ENCODE measurements at regions not wholly inside any gene's neighbourhood (a gene's known extent, or its start where the extent isn't known, plus 50 kb on each side); places are given as distances from the start of the nearest gene placed in this dataset.

DNA sequence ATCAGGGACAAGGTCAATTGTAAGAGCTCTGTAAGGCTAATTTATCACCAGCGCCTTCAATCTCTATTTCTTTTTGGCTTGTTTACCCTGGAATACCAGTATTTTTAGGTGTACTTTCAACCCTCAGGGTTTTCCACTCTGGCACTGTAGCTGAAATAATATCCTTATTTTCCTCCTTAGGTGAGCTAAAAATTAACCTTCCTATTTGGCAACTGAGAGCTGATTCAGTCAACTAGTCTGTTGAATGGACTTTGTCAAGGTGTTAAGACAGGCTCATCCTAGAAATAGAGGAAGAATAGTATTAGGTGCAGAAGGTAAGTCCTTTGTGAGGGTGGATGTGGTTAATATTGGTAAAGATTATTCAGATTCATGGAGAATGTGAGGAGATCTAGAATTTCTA is 101.3 kb upstream of the BANK1 start:
- no peaks in the 10 kb centered on the region for H3K9me3 ChIP-seq (ENCODE audit: insufficient read depth, low read length)
- H2AFZ ChIP-seq (ENCODE audit: low read depth, low read length), result no peak overlapping the region
- no peaks in the 10 kb centered on the region for H4K20me1 ChIP-seq (ENCODE audit: insufficient read depth, low read length)
- no peaks in the 10 kb centered on the region for H3K79me2 ChIP-seq (ENCODE audit: low read length)
- no peak overlapping the region for H3K4me3 ChIP-seq (ENCODE audit: low read length)
- TF ChIP-seq EZH2phosphoT487 (IDR thresholded peaks at IDR 0.05; ENCODE audit: low read depth), result no peak
- TF ChIP-seq, protein P1, sequence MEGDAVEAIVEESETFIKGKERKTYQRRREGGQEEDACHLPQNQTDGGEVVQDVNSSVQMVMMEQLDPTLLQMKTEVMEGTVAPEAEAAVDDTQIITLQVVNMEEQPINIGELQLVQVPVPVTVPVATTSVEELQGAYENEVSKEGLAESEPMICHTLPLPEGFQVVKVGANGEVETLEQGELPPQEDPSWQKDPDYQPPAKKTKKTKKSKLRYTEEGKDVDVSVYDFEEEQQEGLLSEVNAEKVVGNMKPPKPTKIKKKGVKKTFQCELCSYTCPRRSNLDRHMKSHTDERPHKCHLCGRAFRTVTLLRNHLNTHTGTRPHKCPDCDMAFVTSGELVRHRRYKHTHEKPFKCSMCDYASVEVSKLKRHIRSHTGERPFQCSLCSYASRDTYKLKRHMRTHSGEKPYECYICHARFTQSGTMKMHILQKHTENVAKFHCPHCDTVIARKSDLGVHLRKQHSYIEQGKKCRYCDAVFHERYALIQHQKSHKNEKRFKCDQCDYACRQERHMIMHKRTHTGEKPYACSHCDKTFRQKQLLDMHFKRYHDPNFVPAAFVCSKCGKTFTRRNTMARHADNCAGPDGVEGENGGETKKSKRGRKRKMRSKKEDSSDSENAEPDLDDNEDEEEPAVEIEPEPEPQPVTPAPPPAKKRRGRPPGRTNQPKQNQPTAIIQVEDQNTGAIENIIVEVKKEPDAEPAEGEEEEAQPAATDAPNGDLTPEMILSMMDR (IDR thresholded peaks at IDR 0.05; ENCODE audit: low read depth, low read length), result no peak
- H3K4me1 ChIP-seq (ENCODE audit: low read length), result peaks cover 6% of the 10 kb centered on the region
- H3K9ac ChIP-seq (ENCODE audit: low read length), result no peak overlapping the region
- H3K4me2 ChIP-seq (ENCODE audit: low read length), result no peak overlapping the region
- no peak overlapping the region for H3K27ac ChIP-seq (ENCODE audit: low read length)
- no peaks in the 10 kb centered on the region for H3K27me3 ChIP-seq (ENCODE audit: low read depth, low read length)
- no peaks in the 10 kb centered on the region for H3K36me3 ChIP-seq (replicated peaks; ENCODE audit: low read depth, low read length)

DNA sequence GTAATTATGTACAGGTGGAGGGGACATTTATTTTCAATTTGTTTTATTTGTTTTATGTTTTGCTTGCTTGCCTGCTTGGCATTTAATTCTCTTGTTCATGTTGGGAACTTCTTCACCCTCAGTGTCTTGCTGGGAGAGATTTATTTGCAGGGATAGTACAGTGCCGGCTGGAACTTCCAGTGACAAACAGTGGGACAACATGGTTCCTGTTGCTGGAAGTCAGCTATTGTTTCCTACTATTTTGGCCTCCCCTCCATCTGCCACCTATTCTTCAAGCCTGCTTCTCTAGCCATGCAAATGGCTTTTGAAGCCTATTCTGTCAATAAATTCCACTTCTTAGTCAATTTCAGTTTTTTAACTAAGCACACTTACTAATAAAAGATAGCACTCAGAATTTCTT is 105.4 kb upstream of the BANK1 start:
- Histone ChIP-seq H3K4me1 (ENCODE audit: low read length) (no peaks in the 10 kb centered on the region), H3K9me3 (ENCODE audit: insufficient read depth, low read length) (no peaks in the 10 kb centered on the region), H3K4me2 (ENCODE audit: low read length) (no peak overlapping the region), H2AFZ (ENCODE audit: low read depth, low read length) (no peak overlapping the region), H3K36me3 (replicated peaks; ENCODE audit: low read depth, low read length) (no peaks in the 10 kb centered on the region), H4K20me1 (ENCODE audit: insufficient read depth, low read length) (no peaks in the 10 kb centered on the region), H3K27ac (ENCODE audit: low read length) (no peak overlapping the region), H3K79me2 (ENCODE audit: low read length) (no peaks in the 10 kb centered on the region), H3K4me3 (ENCODE audit: low read length) (no peak overlapping the region), H3K27me3 (ENCODE audit: low read depth, low read length) (no peaks in the 10 kb centered on the region), H3K9ac (ENCODE audit: low read length) (no peak overlapping the region)
- TF ChIP-seq, protein P1 (IDR thresholded peaks at IDR 0.05; ENCODE audit: low read depth, low read length), result no peak
- TF ChIP-seq EZH2phosphoT487 (IDR thresholded peaks at IDR 0.05; ENCODE audit: low read depth), result no peak

DNA sequence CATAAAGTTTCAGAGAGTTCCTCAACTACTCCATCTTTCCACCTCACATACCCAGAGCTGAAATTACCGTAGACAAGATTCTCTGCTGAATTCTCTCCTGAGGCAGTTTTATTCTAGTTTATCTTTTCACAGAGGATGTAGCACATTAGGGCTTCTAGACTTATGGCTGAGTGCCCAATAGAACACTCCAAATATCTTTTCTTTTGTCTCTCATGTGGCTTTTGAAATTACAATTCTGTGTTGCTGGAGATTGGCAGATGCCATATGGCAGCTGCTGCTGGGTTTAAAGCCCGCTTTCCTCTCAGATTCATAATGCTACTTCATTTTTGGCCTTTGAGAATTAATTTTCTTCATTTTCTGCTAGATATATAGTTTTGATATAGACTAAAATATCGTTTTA is 107.6 kb upstream of the BANK1 start:
- no peaks in the 10 kb centered on the region for H3K36me3 ChIP-seq (replicated peaks; ENCODE audit: low read depth, low read length)
- H3K79me2 ChIP-seq (ENCODE audit: low read length), result no peaks in the 10 kb centered on the region
- no peak overlapping the region for H3K9ac ChIP-seq (ENCODE audit: low read length)
- no peak for TF ChIP-seq EZH2phosphoT487 (IDR thresholded peaks at IDR 0.05; ENCODE audit: low read depth)
- TF ChIP-seq, protein P1 (IDR thresholded peaks at IDR 0.05; ENCODE audit: low read depth, low read length), result no peak
- H3K27me3 ChIP-seq (ENCODE audit: low read depth, low read length), result no peaks in the 10 kb centered on the region
- H2AFZ ChIP-seq (ENCODE audit: low read depth, low read length), result no peak overlapping the region
- H3K9me3 ChIP-seq (ENCODE audit: insufficient read depth, low read length), result no peaks in the 10 kb centered on the region
- no peak overlapping the region for H3K4me2 ChIP-seq (ENCODE audit: low read length)
- H4K20me1 ChIP-seq (ENCODE audit: insufficient read depth, low read length), result no peaks in the 10 kb centered on the region
- H3K4me1 ChIP-seq (ENCODE audit: low read length), result no peaks in the 10 kb centered on the region
- no peak overlapping the region for H3K27ac ChIP-seq (ENCODE audit: low read length)
- no peak overlapping the region for H3K4me3 ChIP-seq (ENCODE audit: low read length)

DNA sequence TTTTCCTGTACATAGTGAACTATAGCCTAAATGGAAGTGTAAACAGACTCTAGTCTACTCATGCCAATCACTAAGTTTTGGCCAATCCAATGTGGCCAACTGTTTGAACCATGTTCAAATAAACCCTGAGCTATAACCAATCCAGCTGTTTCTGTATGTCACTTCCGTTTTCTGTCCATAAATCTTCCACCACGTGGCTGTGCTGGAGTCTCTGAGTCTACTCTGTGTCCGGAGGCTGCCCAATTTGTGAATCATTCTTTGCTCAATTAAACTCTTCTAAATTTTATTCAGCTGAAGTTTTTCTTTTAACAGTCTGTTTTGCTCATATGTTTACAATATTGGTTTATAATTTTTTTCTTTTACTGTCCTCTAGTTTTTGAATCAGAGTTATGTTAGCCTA is 112.3 kb upstream of the BANK1 start:
- no peak overlapping the region for H2AFZ ChIP-seq (ENCODE audit: low read depth, low read length)
- no peaks in the 10 kb centered on the region for H3K4me1 ChIP-seq (ENCODE audit: low read length)
- H3K4me3 ChIP-seq (ENCODE audit: low read length), result no peak overlapping the region
- TF ChIP-seq, protein P1 (IDR thresholded peaks at IDR 0.05; ENCODE audit: low read depth, low read length), result no peak
- TF ChIP-seq EZH2phosphoT487 (IDR thresholded peaks at IDR 0.05; ENCODE audit: low read depth), result no peak
- no peaks in the 10 kb centered on the region for H4K20me1 ChIP-seq (ENCODE audit: insufficient read depth, low read length)
- no peak overlapping the region for H3K4me2 ChIP-seq (ENCODE audit: low read length)
- H3K27ac ChIP-seq (ENCODE audit: low read length), result no peak overlapping the region
- H3K79me2 ChIP-seq (ENCODE audit: low read length), result no peaks in the 10 kb centered on the region
- no peaks in the 10 kb centered on the region for H3K9me3 ChIP-seq (ENCODE audit: insufficient read depth, low read length)
- H3K27me3 ChIP-seq (ENCODE audit: low read depth, low read length), result no peaks in the 10 kb centered on the region
- no peak overlapping the region for H3K9ac ChIP-seq (ENCODE audit: low read length)
- H3K36me3 ChIP-seq (replicated peaks; ENCODE audit: low read depth, low read length), result no peaks in the 10 kb centered on the region

All from OCI-LY3 (cell line).